KOPT-K1 (cell line): ENCODE measurements at regions not wholly inside any gene's neighbourhood (a gene's known extent, or its start where the extent isn't known, plus 50 kb on each side); places are given as distances from the start of the nearest gene placed in this dataset.

Source experiments
- H3K27ac ChIP-seq: fragments of 200-600 bp; sonication (generic); 2 replicates; pipeline ENCODE4 v1.5.1; 2016; ENCODE audit warnings: antibody characterized with exemption, mild to moderate bottlenecking, low read depth, low read length; ENCODE audit not compliant: poor library complexity, severe bottlenecking
- H3K36me3 ChIP-seq: fragments of 200-600 bp; sonication (generic); 2 replicates; pipeline ENCODE4 v1.5.1; 2017; ENCODE audit warnings: antibody characterized with exemption, mild to moderate bottlenecking, low read length, moderate library complexity; ENCODE audit not compliant: insufficient read depth
- H3K9me3 ChIP-seq: fragments of 200-600 bp; sonication (generic); 2 replicates; pipeline ENCODE4 v1.5.1; 2017; ENCODE audit warnings: antibody characterized with exemption, low read length, mild to moderate bottlenecking; ENCODE audit not compliant: insufficient read depth, poor library complexity, severe bottlenecking

DNA sequence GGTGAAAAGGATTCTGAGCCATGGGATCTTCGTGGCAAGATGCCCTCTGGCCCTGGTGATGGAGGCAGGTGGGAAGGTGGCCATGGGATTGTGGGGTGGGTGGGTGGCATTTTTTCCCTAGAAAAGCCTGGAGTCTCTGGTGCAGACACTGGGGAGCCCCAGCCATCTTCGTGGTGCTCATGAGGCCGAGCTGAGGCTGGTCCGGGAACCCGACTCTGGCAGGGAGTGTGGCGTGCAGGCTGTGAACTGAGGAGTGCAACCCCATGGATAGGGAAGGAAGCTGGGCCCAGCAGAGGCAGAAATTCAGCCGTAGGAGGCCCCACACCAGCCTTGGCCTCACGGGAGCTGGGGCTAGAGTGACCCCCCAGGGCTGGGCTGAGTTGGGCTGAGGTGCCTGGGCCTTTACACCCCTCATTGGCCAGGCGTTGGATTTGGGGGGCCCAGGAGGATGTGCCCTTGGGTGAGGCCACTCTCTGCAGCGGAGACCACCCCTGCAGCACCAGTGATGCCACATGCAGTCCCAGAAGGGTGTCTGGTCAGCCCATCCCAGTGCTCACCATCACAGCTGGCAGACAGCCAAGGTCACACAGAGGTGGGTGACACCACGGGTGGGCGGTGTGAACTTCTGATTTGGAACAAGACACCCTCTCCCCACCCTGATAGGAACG, 115.6 kb upstream of the HDAC4 start:
- no peak overlapping the region for H3K27ac ChIP-seq
- H3K9me3 ChIP-seq = peaks cover 8% of the 10 kb centered on the region

DNA sequence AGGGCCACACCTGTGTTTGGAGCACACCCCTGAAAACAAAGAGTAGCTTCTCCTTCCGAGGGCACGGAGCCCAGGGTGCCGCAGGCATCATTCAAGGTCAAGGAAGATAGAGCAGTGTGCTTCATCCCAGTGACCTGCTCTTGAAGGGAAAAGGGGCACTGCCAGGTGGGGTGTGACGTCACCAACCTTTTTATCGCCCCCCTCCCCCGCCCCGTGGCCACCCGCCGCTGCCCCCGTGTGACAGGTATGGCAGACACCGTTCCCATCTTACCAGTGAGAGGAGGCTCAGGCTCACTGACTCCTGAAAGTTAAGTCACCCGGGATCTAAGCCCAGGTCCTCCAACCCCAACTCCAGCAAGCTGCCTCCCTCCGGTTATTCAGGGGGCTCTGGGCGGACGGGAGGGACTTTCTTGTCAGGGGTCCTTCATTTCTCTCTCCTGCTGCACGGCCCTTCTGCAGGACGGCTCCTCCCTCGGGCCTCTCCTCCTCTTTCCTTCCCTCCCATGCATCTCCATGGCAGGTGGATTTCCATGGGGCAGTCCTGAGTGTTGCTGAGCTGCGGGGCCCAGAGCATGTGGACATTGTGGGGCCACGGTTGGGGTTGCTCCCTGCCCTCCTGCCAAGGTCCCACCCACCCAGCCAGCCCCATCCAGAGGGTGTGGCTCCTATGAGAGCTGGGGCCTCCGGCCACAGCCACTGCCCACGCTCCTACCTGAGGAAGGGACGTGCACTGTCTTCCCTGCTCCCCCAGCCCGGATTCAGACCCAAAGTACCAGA, 114.1 kb upstream of the HDAC4 start:
- H3K9me3 ChIP-seq = peaks cover 8% of the 10 kb centered on the region
- H3K27ac ChIP-seq = no peak overlapping the region
- no peaks in the 10 kb centered on the region for H3K36me3 ChIP-seq

More for the DNA sequence above, 115.6 kb upstream of the HDAC4 start:
- H3K36me3 ChIP-seq = no peaks in the 10 kb centered on the region

DNA sequence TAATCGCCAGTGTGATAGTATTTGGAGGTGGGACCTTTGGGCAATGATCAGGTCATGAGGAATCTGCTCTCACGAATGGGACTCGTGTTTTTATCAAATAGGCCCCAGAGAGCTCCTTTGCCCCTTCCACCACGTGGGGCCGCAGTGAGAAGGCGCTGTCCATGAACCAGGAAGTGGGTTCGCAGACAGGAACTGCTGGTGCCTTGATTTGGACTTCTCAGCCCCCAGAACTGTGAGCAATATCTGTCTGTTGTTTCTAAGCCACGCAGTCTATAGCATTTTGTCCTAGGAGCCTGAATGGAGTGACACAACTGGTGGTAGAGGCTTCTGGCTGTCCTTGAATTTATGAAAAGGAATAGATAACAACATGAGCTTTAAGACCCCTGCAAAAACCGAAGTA, 111.2 kb upstream of the HDAC4 start:
- Histone ChIP-seq H3K9me3 (peaks cover 8% of the 10 kb centered on the region), H3K27ac (no peak overlapping the region), H3K36me3 (no peaks in the 10 kb centered on the region)

DNA sequence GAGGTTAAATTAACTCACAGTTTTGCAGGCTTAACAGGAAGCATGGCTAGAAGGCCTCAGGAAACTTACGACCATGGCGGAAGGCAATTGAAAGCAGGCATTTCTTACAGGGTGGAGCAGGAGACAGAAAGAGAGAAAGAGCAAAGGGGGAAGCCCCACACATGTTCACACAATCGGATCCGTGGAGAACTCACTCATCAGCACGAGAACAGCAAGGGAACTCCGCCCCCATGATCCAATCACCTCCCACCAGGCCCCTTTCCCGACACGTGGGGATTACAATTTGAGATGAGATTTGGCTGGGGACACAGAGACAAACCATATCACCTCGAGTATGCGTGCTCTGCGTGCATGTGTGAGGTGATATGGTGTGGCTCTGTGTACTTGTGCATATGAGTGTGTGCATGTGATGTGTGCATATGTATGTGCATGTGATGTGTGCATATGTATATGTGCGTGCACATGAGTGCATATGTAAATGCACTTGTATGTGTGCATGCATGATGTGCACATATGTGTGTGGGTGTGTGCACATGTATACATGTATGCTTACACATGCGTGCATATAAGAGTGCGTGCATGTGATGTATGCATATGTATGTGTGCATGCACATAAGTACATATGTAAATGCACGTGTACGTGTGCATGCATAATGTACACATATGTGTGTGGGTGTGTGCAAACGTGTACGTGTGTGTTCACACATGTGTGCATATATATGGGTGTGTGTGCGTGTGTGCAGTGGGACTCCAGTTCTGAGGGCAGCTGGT, 108.7 kb upstream of the HDAC4 start:
- Histone ChIP-seq H3K9me3 (peaks cover 8% of the 10 kb centered on the region), H3K36me3 (no peaks in the 10 kb centered on the region), H3K27ac (no peak overlapping the region)

DNA sequence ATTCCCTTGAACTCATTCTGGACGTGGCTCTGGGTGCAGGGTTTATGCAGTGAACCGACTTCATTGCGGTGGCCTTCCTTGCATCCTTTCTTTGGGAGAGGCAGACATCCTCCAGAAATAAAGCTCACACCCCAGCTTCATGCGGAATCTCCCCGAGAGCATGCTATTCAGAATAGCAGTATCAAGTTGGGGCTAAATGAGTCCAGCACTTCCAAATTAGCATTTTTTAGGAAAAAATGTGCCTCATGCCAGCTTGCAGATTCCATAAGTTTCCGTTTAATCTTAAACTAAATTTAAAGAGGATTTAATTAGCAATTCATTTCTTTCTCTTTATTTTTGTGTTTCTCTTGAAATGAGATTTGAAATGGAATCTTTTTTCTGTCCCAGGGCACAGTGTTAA, 107.4 kb upstream of the HDAC4 start:
- peaks cover 8% of the 10 kb centered on the region for H3K9me3 ChIP-seq
- no peaks in the 10 kb centered on the region for H3K36me3 ChIP-seq
- peak overlapping the region; percentile 26 for H3K27ac ChIP-seq

DNA sequence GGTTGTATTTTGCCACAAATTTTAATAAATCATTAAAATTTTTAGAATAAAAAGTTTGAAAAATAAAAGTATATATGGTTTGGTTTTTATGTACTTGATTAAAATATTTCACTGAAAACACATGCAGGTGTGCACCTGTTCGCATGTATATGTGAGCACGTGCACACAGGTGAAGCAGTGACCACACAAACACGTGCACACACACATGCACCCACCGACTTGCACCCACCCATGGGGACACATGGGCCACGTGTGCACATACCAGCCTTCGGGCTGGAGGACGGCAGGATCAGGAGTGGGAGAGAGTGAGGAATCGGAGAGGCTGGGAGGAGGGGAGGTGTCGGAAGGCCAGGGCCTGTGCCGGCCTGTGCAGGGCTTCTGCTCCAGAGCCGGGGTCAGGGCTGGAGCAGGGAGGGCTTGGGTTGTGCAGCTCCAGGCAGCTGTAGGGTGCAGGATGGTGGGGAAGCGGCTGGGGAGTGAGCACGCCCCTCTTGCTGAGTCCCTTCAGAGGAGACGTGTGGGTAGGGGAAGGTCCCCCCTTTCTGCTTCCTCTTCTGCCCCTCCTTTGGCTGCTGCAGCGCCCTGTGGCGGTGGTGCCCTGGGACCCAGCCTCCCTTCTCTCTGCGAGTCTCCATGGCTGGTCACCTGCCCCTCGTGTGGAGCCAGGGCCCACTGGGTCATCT, 106.9 kb upstream of the HDAC4 start:
- no peaks in the 10 kb centered on the region for H3K36me3 ChIP-seq
- peak overlapping the region; percentile 26 for H3K27ac ChIP-seq
- H3K9me3 ChIP-seq = peaks cover 8% of the 10 kb centered on the region

DNA sequence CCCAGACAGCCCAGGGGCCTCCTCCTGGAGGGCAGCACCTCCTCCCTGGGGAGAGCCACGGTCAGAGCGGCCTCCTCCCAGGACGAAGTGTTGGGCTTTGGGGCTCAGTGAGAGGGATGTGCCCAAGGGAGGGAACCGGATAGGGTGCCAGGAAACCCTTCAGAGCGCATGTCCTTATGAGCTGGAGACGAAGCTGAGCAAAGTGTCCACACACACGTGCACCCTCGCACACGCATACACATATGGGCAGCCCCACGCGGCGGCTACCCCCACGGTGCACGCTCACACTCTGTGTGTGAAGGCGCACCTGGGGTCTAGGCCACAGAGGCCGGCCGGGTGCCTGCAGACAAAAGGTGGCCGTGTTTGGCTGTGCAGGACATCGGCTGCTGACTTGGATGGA, 106.1 kb upstream of the HDAC4 start:
- Histone ChIP-seq H3K9me3 (peaks cover 4% of the 10 kb centered on the region), H3K27ac (no peak overlapping the region), H3K36me3 (no peaks in the 10 kb centered on the region)

DNA sequence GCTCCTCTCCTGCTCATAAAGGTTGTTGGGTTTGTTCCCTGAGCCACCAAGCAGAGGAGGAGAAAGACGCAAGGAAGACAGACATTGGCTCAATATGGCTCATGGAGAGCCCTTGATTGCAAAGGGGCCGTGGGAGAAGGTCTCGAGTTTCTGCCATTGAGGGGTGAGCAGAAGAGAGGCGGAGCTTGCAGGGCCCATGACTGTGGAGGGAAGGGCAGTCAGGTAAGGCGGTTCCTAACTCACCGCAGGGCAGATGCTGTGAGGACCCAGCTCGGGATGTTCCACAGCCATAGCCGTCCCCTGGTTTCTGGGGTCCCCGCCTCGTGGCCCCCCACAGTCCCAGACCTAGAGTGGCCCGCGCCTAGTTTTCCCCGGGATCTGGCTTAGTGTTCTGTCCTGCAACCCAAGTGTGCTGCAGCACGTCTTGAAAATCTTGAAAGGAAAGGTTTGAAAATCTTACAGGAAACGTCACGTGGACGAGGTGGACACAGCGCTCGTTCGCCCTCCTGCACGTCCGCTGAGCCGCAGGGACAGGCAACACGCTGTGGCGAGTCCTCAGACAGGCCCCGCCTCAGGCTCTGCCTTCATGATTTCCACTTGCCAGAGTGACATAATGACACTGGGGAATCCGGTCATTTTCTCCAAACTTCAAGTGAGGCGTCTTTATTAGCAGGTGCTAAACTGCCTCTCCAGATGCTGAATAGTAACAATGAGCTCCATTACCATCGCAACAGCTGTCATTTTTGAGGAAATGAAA, 105.5 kb upstream of the HDAC4 start:
- Histone ChIP-seq H3K9me3 (no peaks in the 10 kb centered on the region), H3K27ac (no peak overlapping the region), H3K36me3 (no peaks in the 10 kb centered on the region)

DNA sequence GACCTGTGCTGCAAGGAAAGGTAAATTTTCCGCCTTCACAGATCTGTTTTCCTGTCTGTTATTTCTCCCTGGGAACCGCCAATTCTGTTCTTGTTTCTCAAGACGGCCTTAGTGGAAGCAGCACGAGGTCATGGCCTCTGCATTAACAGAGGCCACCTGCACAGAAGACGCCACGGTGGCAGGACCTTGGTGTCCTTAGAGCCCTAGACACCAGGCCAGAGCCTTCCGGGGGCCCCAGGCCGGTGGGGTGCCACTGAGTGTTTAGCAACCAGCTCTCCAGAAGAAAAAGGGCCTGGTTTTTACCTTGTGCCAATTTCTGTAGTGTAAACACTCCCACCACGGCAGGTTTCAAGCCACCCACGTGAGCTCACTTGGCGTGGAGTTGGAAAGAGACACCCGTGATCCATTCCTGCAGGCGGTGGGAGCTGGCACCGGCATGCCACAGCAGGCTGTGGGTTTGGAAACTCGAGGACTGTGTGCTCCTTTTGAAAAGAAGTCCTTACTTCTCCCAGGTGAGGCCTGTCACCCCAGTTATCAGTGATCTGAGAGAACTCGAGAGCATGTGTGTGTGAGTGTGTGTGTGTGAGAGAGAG, 103.9 kb upstream of the HDAC4 start:
- no peaks in the 10 kb centered on the region for H3K36me3 ChIP-seq
- H3K9me3 ChIP-seq = no peaks in the 10 kb centered on the region
- no peak overlapping the region for H3K27ac ChIP-seq

DNA sequence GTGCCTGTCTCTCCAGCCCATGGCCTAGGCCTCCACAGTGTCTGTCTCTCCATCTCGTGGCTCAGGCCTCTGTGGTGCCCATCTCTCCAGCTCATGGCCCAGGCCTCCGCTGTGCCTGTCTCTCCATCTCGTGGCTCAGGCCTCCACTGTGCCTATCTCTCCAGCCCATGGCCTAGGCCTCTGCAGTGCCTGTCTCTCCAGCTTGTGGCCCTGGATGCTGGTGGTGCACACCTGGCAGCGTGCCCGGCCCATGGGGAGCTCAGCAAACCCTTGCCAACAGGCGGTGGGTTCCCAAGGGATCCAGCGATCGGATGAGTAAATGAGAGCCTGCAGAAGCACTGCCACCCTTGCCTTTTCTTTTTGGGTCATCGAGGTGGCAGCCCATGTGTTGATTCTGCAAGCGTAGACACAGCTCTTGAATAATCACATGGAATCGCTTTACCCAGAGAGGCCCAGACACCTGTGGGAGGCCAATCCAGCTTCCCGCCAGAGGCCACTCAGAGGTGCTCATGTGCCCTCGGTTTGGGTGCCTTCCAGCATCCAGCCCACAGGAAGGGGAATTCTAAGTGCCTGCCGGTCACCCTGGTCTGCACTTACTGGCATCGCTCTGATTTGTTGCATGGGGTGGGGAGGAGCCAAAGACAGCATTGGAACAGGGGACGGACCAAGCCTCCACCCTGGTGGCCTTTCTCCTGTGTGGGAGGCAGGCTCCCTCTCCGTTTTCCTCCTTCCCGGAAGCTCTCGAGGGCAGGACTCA, 101.8 kb upstream of the HDAC4 start:
- Histone ChIP-seq H3K36me3 (no peaks in the 10 kb centered on the region), H3K9me3 (no peaks in the 10 kb centered on the region), H3K27ac (no peak overlapping the region)

DNA sequence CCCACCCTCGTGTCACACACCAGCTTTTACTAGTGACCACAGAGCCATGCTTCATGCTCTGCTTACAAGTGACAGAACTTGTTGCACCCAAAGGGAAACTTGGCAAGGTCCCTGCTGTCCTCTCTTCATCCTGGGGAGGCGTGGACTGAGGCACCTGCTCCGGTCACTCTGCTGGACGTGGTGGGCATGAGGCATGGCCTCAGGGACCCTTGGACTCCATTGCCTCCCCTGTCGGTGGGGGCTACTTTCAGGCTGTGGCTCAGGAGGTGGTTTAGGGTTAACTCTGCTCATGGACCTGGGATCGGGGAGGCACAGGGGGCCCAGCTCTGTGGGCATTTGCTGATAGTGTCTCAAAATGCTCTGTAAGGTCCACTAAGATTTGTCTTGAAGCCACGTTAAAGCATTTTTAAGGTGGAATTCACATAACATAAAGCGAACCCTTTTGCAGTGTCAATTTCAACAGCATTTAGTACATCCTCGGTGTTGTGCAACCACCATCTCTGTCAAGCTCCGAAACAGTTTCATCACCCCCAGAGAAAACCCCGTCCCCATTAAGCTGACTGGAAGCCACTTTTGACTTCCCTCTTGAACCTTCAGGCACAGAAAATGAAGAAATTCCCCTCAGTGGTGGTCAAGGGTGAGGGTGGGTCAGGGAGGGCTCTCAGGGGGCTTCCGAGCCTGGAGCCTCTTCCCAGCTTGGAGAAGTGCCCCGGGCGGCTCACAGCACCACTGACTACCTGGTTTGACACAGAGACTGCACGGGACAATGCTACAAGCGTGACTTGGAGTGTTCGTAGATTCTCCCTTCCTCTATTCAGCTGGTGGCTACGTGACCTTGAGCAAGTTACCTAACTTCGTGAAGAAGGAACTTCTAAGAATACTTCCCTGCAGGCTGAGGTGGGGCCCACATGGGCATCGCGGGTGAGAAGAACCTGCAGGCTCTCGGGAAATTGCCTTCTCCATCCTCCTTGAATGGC, 100.0 kb upstream of the HDAC4 start:
- Histone ChIP-seq H3K36me3 (no peaks in the 10 kb centered on the region), H3K27ac (no peak overlapping the region)

DNA sequence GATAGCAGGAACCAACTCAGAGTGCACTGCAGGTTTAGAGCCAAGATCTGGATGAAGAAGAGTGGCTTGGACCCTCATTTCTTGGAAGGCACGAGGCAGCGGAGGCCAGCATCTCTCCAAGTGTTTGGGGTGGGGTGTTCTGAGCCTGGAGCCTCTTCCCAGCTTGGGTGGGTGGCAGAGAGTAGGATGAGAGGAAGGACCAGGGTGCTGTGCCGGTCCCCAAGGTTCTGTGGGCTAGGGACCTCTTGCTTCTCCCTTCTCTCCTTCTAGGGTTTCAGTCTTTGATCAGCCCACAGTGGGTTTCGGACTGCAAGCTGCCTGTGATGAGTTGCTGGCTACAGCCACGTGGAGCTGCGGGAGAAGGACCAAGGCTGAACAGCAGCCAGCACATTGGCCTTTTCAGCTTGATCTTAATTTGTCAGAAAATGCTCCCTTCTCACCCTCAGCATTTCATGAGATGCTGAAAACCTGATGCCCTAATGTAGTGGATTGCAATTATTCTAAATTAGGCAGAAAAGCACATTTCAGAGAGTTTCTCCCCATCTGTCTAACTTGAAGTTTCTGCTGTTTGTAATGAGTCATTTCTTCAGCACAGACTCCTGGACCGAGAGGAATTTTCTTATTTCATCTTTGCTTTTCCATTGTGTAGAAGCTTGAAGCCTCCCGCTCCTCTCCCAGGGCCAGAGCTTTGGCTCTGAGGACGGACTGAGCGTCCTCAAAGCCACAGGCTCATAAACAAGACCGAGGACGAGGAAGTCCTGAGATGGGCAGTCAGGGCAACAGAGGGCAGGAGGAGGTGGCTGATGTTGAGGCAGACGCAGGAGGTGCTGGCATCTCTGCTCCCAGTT, 99.1 kb upstream of the HDAC4 start:
- H3K27ac ChIP-seq = no peak overlapping the region
- H3K9me3 ChIP-seq = no peaks in the 10 kb centered on the region
- H3K36me3 ChIP-seq = no peaks in the 10 kb centered on the region

More for the DNA sequence above, 100.0 kb upstream of the HDAC4 start:
- no peaks in the 10 kb centered on the region for H3K9me3 ChIP-seq
